K562 (cell line): ENCODE measurements at regions not wholly inside any gene's neighbourhood (a gene's known extent, or its start where the extent isn't known, plus 50 kb on each side); places are given as distances from the start of the nearest gene placed in this dataset.

Source experiments
- BCL6 ChIP-seq: fragments of 250-450 bp; sonication (Bioruptor Pico); IDR thresholded peaks from 2 replicates; pipeline ENCODE4 v1.4.0; 2020
- CHD4 ChIP-seq: fragments of 200-600 bp; sonication (generic); IDR thresholded peaks from 3 replicates; pipeline ENCODE4 v1.6.1; 2012; ENCODE audit warnings: low read depth, mild to moderate bottlenecking, mixed read lengths, low read length, inconsistent platforms; ENCODE audit not compliant: insufficient read depth, insufficient replicate concordance, poor library complexity, severe bottlenecking
- COPS2 ChIP-seq: fragments of 450-650 bp; conservative IDR thresholded peaks from 2 replicates; pipeline ENCODE4 v1.6.1; 2016; ENCODE audit warnings: mild to moderate bottlenecking, moderate library complexity
- EZH2 ChIP-seq: IDR thresholded peaks from 2 replicates; pipeline ENCODE4 v1.6.1; 2012; ENCODE audit warnings: low read depth, mild to moderate bottlenecking, inconsistent platforms, low read length, borderline replicate concordance
- KLF16 ChIP-seq: IDR thresholded peaks from 2 replicates; pipeline ENCODE4 v1.6.1; 2016; ENCODE audit warnings: antibody characterized with exemption
- NR1H2 ChIP-seq: sonication (generic); formaldehyde crosslinking; IDR thresholded peaks from 2 replicates; pipeline ENCODE4 v1.4.0; 2020; ENCODE audit warnings: mild to moderate bottlenecking, missing genetic modification reagents
- POLR2A ChIP-seq: fragments of 450-650 bp; conservative IDR thresholded peaks from 2 replicates; pipeline ENCODE4 v1.6.1; 2016
- POLR2AphosphoS5 ChIP-seq: IDR thresholded peaks from 2 replicates; pipeline ENCODE4 v1.6.1; 2011; ENCODE audit warnings: mild to moderate bottlenecking, low read depth, low read length, moderate library complexity; ENCODE audit not compliant: control insufficient read depth, insufficient read depth
- ZNF699 ChIP-seq: fragments of 250-450 bp; sonication (Bioruptor Pico); IDR thresholded peaks from 2 replicates; pipeline ENCODE4 v1.8.0; 2021; ENCODE audit warnings: mild to moderate bottlenecking, moderate library complexity; ENCODE audit not compliant: insufficient replicate concordance
- TF ChIP-seq, protein P1 (sequence below), 3 experiments: IDR thresholded peaks in 2 of 3; conservative IDR thresholded peaks in 1 of 3; 2 replicates each; pipeline ENCODE4 v1.5.1; 2011 to 2012; ENCODE audit warnings: low read length in 3 of 3, mild to moderate bottlenecking in 3 of 3, control low read depth in 2 of 3, improper control_type of control experiment in 1 of 3, inconsistent platforms in 1 of 3, low read depth in 1 of 3, mixed read lengths in 1 of 3, moderate library complexity in 1 of 3; ENCODE audit not compliant: insufficient read depth in 2 of 3
- TF ChIP-seq, protein P2 (sequence below): fragments of 450-650 bp; formaldehyde crosslinking; IDR thresholded peaks from 2 replicates; pipeline ENCODE4 v1.4.0; 2020; ENCODE audit warnings: mild to moderate bottlenecking
- TF ChIP-seq, protein P3 (sequence below): fragments of 250-450 bp; sonication (Bioruptor Pico); IDR thresholded peaks from 2 replicates; pipeline ENCODE4 v1.8.0; 2021; ENCODE audit warnings: moderate library complexity, mild to moderate bottlenecking, inconsistent platforms

GRCh38 chr20:6235510-6235909 lies 112.7 kb upstream of the FERMT1 start:
- TF ChIP-seq, protein P1, sequence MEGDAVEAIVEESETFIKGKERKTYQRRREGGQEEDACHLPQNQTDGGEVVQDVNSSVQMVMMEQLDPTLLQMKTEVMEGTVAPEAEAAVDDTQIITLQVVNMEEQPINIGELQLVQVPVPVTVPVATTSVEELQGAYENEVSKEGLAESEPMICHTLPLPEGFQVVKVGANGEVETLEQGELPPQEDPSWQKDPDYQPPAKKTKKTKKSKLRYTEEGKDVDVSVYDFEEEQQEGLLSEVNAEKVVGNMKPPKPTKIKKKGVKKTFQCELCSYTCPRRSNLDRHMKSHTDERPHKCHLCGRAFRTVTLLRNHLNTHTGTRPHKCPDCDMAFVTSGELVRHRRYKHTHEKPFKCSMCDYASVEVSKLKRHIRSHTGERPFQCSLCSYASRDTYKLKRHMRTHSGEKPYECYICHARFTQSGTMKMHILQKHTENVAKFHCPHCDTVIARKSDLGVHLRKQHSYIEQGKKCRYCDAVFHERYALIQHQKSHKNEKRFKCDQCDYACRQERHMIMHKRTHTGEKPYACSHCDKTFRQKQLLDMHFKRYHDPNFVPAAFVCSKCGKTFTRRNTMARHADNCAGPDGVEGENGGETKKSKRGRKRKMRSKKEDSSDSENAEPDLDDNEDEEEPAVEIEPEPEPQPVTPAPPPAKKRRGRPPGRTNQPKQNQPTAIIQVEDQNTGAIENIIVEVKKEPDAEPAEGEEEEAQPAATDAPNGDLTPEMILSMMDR (IDR thresholded peaks at IDR 0.05 in 2 of 3, conservative IDR thresholded peaks at IDR 0.05 in 1 of 3; ENCODE audit: insufficient read depth in 2 of 3, low read depth in 1 of 3, low read length in 3 of 3), result no peak
- TF ChIP-seq COPS2, result no peak
- TF ChIP-seq EZH2, result no peak
- no peak for TF ChIP-seq ZNF699 (CRISPR knock-in tag)
- TF ChIP-seq CHD4, result no peak
- TF ChIP-seq, protein P2, sequence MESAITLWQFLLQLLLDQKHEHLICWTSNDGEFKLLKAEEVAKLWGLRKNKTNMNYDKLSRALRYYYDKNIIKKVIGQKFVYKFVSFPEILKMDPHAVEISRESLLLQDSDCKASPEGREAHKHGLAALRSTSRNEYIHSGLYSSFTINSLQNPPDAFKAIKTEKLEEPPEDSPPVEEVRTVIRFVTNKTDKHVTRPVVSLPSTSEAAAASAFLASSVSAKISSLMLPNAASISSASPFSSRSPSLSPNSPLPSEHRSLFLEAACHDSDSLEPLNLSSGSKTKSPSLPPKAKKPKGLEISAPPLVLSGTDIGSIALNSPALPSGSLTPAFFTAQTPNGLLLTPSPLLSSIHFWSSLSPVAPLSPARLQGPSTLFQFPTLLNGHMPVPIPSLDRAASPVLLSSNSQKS, result no peak
- TF ChIP-seq POLR2A, result no peak
- no peak for TF ChIP-seq POLR2AphosphoS5
- TF ChIP-seq NR1H2 (CRISPR knock-in tag), result no peak
- TF ChIP-seq BCL6 (CRISPR knock-in tag), result no peak
- no peak for TF ChIP-seq KLF16
- TF ChIP-seq, protein P3, sequence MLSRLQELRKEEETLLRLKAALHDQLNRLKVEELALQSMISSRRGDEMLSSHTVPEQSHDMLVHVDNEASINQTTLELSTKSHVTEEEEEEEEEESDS (CRISPR knock-in tag), result no peak
